Middle frontal gyrus (tissue), 1 donor: ENCODE measurements at regions not wholly inside any gene's neighbourhood (a gene's known extent, or its start where the extent isn't known, plus 50 kb on each side); places are given as distances from the start of the nearest gene placed in this dataset.

ENCODE experiments used
- DNase-seq: peaks from one replicate; pipeline ENCODE4 v3.0.0-alpha.2; 2015; ENCODE audit warnings: low spot score; ENCODE audit errors: extremely low spot score

GRCh38 chr16:80366023-80366422 lies 174.8 kb upstream of the DYNLRB2 start:
- no peak for DNase-seq

GRCh38 chr16:80362816-80363215 lies 178.0 kb upstream of the DYNLRB2 start:
- DNase-seq = no peak

GRCh38 chr16:80356365-80356764 lies 184.4 kb upstream of the DYNLRB2 start:
- DNase-seq = no peak

- DNase-seq = no peak
Measured at GRCh38 chr16:80355335-80355734, 185.5 kb upstream of the DYNLRB2 start.

GRCh38 chr16:80350061-80350460 lies 190.7 kb upstream of the DYNLRB2 start:
- DNase-seq = no peak

- no peak for DNase-seq
Measured at GRCh38 chr16:80347900-80348299, 192.9 kb upstream of the DYNLRB2 start.

GRCh38 chr16:80347002-80347401 lies 193.8 kb upstream of the DYNLRB2 start:
- DNase-seq = no peak

GRCh38 chr16:80346111-80346632 lies 194.6 kb upstream of the DYNLRB2 start:
- DNase-seq = no peak

GRCh38 chr16:80345701-80346100 lies 195.1 kb upstream of the DYNLRB2 start:
- no peak for DNase-seq

GRCh38 chr16:80344570-80344969 lies 196.2 kb upstream of the DYNLRB2 start:
- no peak for DNase-seq

GRCh38 chr16:80341263-80341662 lies 199.5 kb upstream of the DYNLRB2 start:
- DNase-seq = no peak

GRCh38 chr16:80337786-80338185 lies 203.0 kb upstream of the DYNLRB2 start:
- no peak for DNase-seq

GRCh38 chr16:80330803-80331202 lies 210.0 kb upstream of the DYNLRB2 start:
- no peak for DNase-seq

GRCh38 chr16:80330150-80330549 lies 210.6 kb upstream of the DYNLRB2 start:
- DNase-seq = no peak

GRCh38 chr16:80327740-80328139 lies 213.1 kb upstream of the DYNLRB2 start:
- DNase-seq = no peak

- DNase-seq = no peak
Measured at GRCh38 chr16:80324371-80324770, 216.4 kb upstream of the DYNLRB2 start.

GRCh38 chr16:80323808-80324195 lies 217.0 kb upstream of the DYNLRB2 start:
- no peak for DNase-seq

- DNase-seq = no peak
Measured at GRCh38 chr16:80323187-80323807, 217.5 kb upstream of the DYNLRB2 start.

- DNase-seq = no peak
Measured at GRCh38 chr16:80319181-80319580, 221.6 kb upstream of the DYNLRB2 start.

GRCh38 chr16:80318107-80318506 lies 222.7 kb upstream of the DYNLRB2 start:
- no peak for DNase-seq

- no peak for DNase-seq
Measured at GRCh38 chr16:80317599-80318037, 223.2 kb upstream of the DYNLRB2 start.

GRCh38 chr16:80317116-80317515 lies 223.7 kb upstream of the DYNLRB2 start:
- no peak for DNase-seq

GRCh38 chr16:80314042-80314441 lies 226.8 kb upstream of the DYNLRB2 start:
- no peak for DNase-seq

GRCh38 chr16:80309178-80309577 lies 231.6 kb upstream of the DYNLRB2 start:
- no peak for DNase-seq
